GM03348 (cell line): ENCODE measurements at regions not wholly inside any gene's neighbourhood (a gene's known extent, or its start where the extent isn't known, plus 50 kb on each side); places are given as distances from the start of the nearest gene placed in this dataset.

Experiments
- DNase-seq: peaks from one replicate; pipeline ENCODE4 v3.0.0; 2012; ENCODE audit warnings: low spot score

GRCh38 chr1:22264464-22265341 is 121.8 kb upstream of the WNT4 start:
- DNase-seq: no peak

GRCh38 chr1:22266141-22266540 is 123.2 kb upstream of the WNT4 start:
- DNase-seq: no peak

- DNase-seq: no peak
These were observed 124.7 kb upstream of the WNT4 start for GRCh38 chr1:22267413-22268175.

GRCh38 chr1:22268327-22268726 is 125.4 kb upstream of the WNT4 start:
- no peak for DNase-seq

GRCh38 chr1:22271847-22272801 is 129.2 kb upstream of the WNT4 start:
- no peak for DNase-seq

- DNase-seq: no peak
These were observed 131.1 kb upstream of the WNT4 start for GRCh38 chr1:22273686-22274681.

- DNase-seq: no peak
These were observed 132.3 kb upstream of the WNT4 start for GRCh38 chr1:22275167-22275566.

GRCh38 chr1:22275626-22276395 is 132.9 kb upstream of the WNT4 start:
- peak; percentile 91 for DNase-seq

GRCh38 chr1:22276396-22276748 is 133.5 kb upstream of the WNT4 start:
- DNase-seq: no peak

GRCh38 chr1:22277662-22278061 is 134.8 kb upstream of the WNT4 start:
- no peak for DNase-seq

- DNase-seq: no peak
These were observed 136.8 kb upstream of the WNT4 start for GRCh38 chr1:22279735-22280134.

GRCh38 chr1:22280526-22280925 is 137.6 kb upstream of the WNT4 start:
- no peak for DNase-seq

GRCh38 chr1:22281521-22282363 is 138.8 kb upstream of the WNT4 start:
- DNase-seq: no peak

- no peak for DNase-seq
These were observed 139.6 kb upstream of the WNT4 start for GRCh38 chr1:22282364-22282995.

- no peak for DNase-seq
These were observed 140.7 kb upstream of the WNT4 start for GRCh38 chr1:22283596-22283995.

GRCh38 chr1:22284236-22284635 is 141.3 kb upstream of the WNT4 start:
- DNase-seq: no peak

- DNase-seq: no peak
These were observed 142.1 kb upstream of the WNT4 start for GRCh38 chr1:22284906-22285548.
